SK-N-MC (cell line): ENCODE measurements at regions not wholly inside any gene's neighbourhood (a gene's known extent, or its start where the extent isn't known, plus 50 kb on each side); places are given as distances from the start of the nearest gene placed in this dataset.
"Not testable (repeated sequence)": the region's sequence is repeated elsewhere in the genome, so short reads cannot be mapped to it uniquely, and the experiment has no call there.

ENCODE experiments used
- DNase-seq: peaks from one replicate; pipeline ENCODE4 v3.0.0-alpha.2; 2011; ENCODE audit warnings: low read depth, low spot score
- H3K27ac ChIP-seq: fragments of 200-600 bp; sonication (generic); 2 replicates; pipeline ENCODE4 v1.5.1; 2016; ENCODE audit warnings: mixed run types
- H3K36me3 ChIP-seq: fragments of 200-600 bp; sonication (generic); 2 replicates; pipeline ENCODE4 v1.6.1; 2017; ENCODE audit warnings: antibody characterized with exemption, low read length, mixed read lengths; ENCODE audit not compliant: insufficient read depth
- H3K4me3 ChIP-seq: fragments of 200-600 bp; sonication (generic); 2 replicates; pipeline ENCODE4 v1.5.1; 2016
- H3K9ac ChIP-seq: fragments of 200-600 bp; sonication (generic); 2 replicates; pipeline ENCODE4 v1.8.0; 2017; ENCODE audit warnings: mixed run types, mixed read lengths; ENCODE audit not compliant: insufficient read length
- H3K9me3 ChIP-seq: fragments of 200-600 bp; sonication (generic); 2 replicates; pipeline ENCODE4 v1.6.1; 2017; ENCODE audit warnings: low read depth, mild to moderate bottlenecking, antibody characterized with exemption, low read length, moderate library complexity, mixed read lengths
- EZH2 ChIP-seq: fragments of 200-600 bp; sonication (generic); IDR thresholded peaks from one replicate; pipeline ENCODE4 v1.6.1; 2017; ENCODE audit warnings: antibody characterized with exemption
- FOXP2 ChIP-seq: optimal IDR thresholded peaks from 2 replicates; pipeline ENCODE3; 2011; ENCODE audit warnings: mild to moderate bottlenecking, moderate library complexity; ENCODE audit not compliant: insufficient read depth; ENCODE audit errors: extremely low read length, control extremely low read depth
- POLR2AphosphoS5 ChIP-seq: IDR thresholded peaks from 2 replicates; pipeline ENCODE4 v1.6.1; 2012; ENCODE audit warnings: mild to moderate bottlenecking, low read depth, low read length, borderline replicate concordance

- no peak overlapping the region for H3K27ac ChIP-seq
Observed at GRCh38 chr3:5994651-5995050, 807.1 kb downstream of the EDEM1 start.

GRCh38 chr3:6018456-6018855 is 830.9 kb downstream of the EDEM1 start:
- H3K4me3 ChIP-seq: no peak overlapping the region
- H3K9me3 ChIP-seq: no peaks in the 10 kb centered on the region
- no peak for TF ChIP-seq EZH2
- TF ChIP-seq FOXP2: no peak
- TF ChIP-seq POLR2AphosphoS5: no peak
- no peak overlapping the region for H3K9ac ChIP-seq
- no peaks in the 10 kb centered on the region for H3K36me3 ChIP-seq
- no peak for DNase-seq
- no peak overlapping the region for H3K27ac ChIP-seq

More at GRCh38 chr3:5994651-5995050, 807.1 kb downstream of the EDEM1 start:
- no peaks in the 10 kb centered on the region for H3K9me3 ChIP-seq
- no peak overlapping the region for H3K4me3 ChIP-seq
- TF ChIP-seq POLR2AphosphoS5: no peak
- TF ChIP-seq FOXP2: no peak
- TF ChIP-seq EZH2: no peak
- no peak for DNase-seq
- no peak overlapping the region for H3K9ac ChIP-seq
- no peaks in the 10 kb centered on the region for H3K36me3 ChIP-seq

GRCh38 chr3:6022621-6023020 is 835.1 kb downstream of the EDEM1 start:
- Histone ChIP-seq H3K9ac (no peak overlapping the region), H3K27ac (no peak overlapping the region), H3K4me3 (no peak overlapping the region), H3K9me3 (no peaks in the 10 kb centered on the region), H3K36me3 (no peaks in the 10 kb centered on the region)
- DNase-seq: no peak
- TF ChIP-seq EZH2: no peak
- TF ChIP-seq POLR2AphosphoS5: no peak
- no peak for TF ChIP-seq FOXP2

- Histone ChIP-seq H3K27ac (no peak overlapping the region), H3K9ac (no peak overlapping the region), H3K9me3 (no peaks in the 10 kb centered on the region), H3K36me3 (no peaks in the 10 kb centered on the region), H3K4me3 (no peak overlapping the region)
- DNase-seq: no peak
- no peak for TF ChIP-seq EZH2
- no peak for TF ChIP-seq POLR2AphosphoS5
- no peak for TF ChIP-seq FOXP2
Observed at GRCh38 chr3:6025032-6025431, 835.9 kb upstream of the GRM7 start.

GRCh38 chr3:6030648-6031047 is 830.3 kb upstream of the GRM7 start:
- peak; percentile 64 for DNase-seq
- not testable (repeated sequence) for H3K27ac ChIP-seq, H3K9me3 ChIP-seq, H3K9ac ChIP-seq, H3K36me3 ChIP-seq
- H3K4me3 ChIP-seq: peak overlapping the region; percentile 16; the same call in 1 of the 2 replicates

GRCh38 chr3:6035626-6036025 is 825.3 kb upstream of the GRM7 start:
- Histone ChIP-seq H3K4me3 (no peak overlapping the region), H3K9ac (no peak overlapping the region), H3K9me3 (no peaks in the 10 kb centered on the region), H3K36me3 (no peaks in the 10 kb centered on the region), H3K27ac (no peak overlapping the region)
- no peak for DNase-seq
- TF ChIP-seq EZH2: no peak
- no peak for TF ChIP-seq FOXP2
- TF ChIP-seq POLR2AphosphoS5: no peak

- no peaks in the 10 kb centered on the region for H3K36me3 ChIP-seq
Observed at GRCh38 chr3:6039971-6040370, 820.9 kb upstream of the GRM7 start.

GRCh38 chr3:6041894-6042293 is 819.0 kb upstream of the GRM7 start:
- DNase-seq: no peak
- Histone ChIP-seq H3K4me3 (no peak overlapping the region), H3K9me3 (no peaks in the 10 kb centered on the region), H3K9ac (no peak overlapping the region), H3K27ac (no peak overlapping the region), H3K36me3 (no peaks in the 10 kb centered on the region)
- TF ChIP-seq POLR2AphosphoS5 (no peak), EZH2 (no peak), FOXP2 (no peak)

More at GRCh38 chr3:6039971-6040370, 820.9 kb upstream of the GRM7 start:
- TF ChIP-seq POLR2AphosphoS5 (no peak), EZH2 (no peak), FOXP2 (no peak)
- H3K27ac ChIP-seq: no peak overlapping the region
- no peak overlapping the region for H3K9ac ChIP-seq
- H3K9me3 ChIP-seq: no peaks in the 10 kb centered on the region
- no peak for DNase-seq
- H3K4me3 ChIP-seq: no peak overlapping the region

- H3K9me3 ChIP-seq: no peaks in the 10 kb centered on the region
- no peaks in the 10 kb centered on the region for H3K36me3 ChIP-seq
- TF ChIP-seq FOXP2 (no peak), EZH2 (no peak), POLR2AphosphoS5 (no peak)
- no peak overlapping the region for H3K9ac ChIP-seq
- DNase-seq: no peak
- H3K27ac ChIP-seq: no peak overlapping the region
- H3K4me3 ChIP-seq: no peak overlapping the region
Observed at GRCh38 chr3:6047016-6047415, 813.9 kb upstream of the GRM7 start.

- H3K9ac ChIP-seq: no peak overlapping the region
- no peaks in the 10 kb centered on the region for H3K36me3 ChIP-seq
- no peak for DNase-seq
- TF ChIP-seq POLR2AphosphoS5 (no peak), FOXP2 (no peak), EZH2 (no peak)
- no peak overlapping the region for H3K27ac ChIP-seq
- no peak overlapping the region for H3K4me3 ChIP-seq
- no peaks in the 10 kb centered on the region for H3K9me3 ChIP-seq
Observed at GRCh38 chr3:6060251-6060650, 800.7 kb upstream of the GRM7 start.
